Trophoblast cell (in vitro differentiated cells and primary cell): ENCODE measurements at regions not wholly inside any gene's neighbourhood (a gene's known extent, or its start where the extent isn't known, plus 50 kb on each side); places are given as distances from the start of the nearest gene placed in this dataset.

ENCODE experiments used
- DNase-seq, 2 donors: peaks; one replicate each; pipeline ENCODE4 v3.0.0-alpha.2; 2016
- H2AFZ ChIP-seq: 2 replicates; pipeline ENCODE4 v1.6.1; 2013; ENCODE audit warnings: low read length, moderate library complexity, mild to moderate bottlenecking; ENCODE audit not compliant: insufficient read depth, poor library complexity
- H2AK5ac ChIP-seq: 2 replicates; pipeline ENCODE4 v1.6.1; 2013; ENCODE audit warnings: mild to moderate bottlenecking, low read length
- H2BK120ac ChIP-seq: 2 replicates; pipeline ENCODE4 v1.6.1; 2013; ENCODE audit warnings: low read length, mild to moderate bottlenecking, moderate library complexity; ENCODE audit not compliant: insufficient read depth, poor library complexity
- H2BK12ac ChIP-seq: 2 replicates; pipeline ENCODE4 v1.6.1; 2013; ENCODE audit warnings: mild to moderate bottlenecking, low read length, moderate library complexity
- H2BK5ac ChIP-seq: 2 replicates; pipeline ENCODE4 v1.6.1; 2013; ENCODE audit warnings: low read length, low read depth, moderate library complexity, mild to moderate bottlenecking; ENCODE audit not compliant: poor library complexity
- H3K14ac ChIP-seq: 2 replicates; pipeline ENCODE4 v1.6.1; 2013; ENCODE audit warnings: mild to moderate bottlenecking, low read length
- H3K18ac ChIP-seq: 2 replicates; pipeline ENCODE4 v1.6.1; 2013; ENCODE audit warnings: mild to moderate bottlenecking, low read length
- H3K23ac ChIP-seq: 2 replicates; pipeline ENCODE4 v1.6.1; 2013; ENCODE audit warnings: low read length
- H3K27ac ChIP-seq: 2 replicates; pipeline ENCODE4 v1.5.1; 2013; ENCODE audit warnings: low read depth, mild to moderate bottlenecking, inconsistent platforms, low read length, moderate library complexity
- H3K27me3 ChIP-seq: 2 replicates; pipeline ENCODE4 v1.6.1; 2013; ENCODE audit warnings: inconsistent platforms, mild to moderate bottlenecking, low read length, moderate library complexity; ENCODE audit not compliant: insufficient read depth
- H3K36me3 ChIP-seq, 2 experiments: 1 replicate in 1 of 2; 2 replicates in 1 of 2; pipeline ENCODE4 v1.6.1; 2013; ENCODE audit warnings: low read length in 2 of 2, mild to moderate bottlenecking in 2 of 2, moderate library complexity in 1 of 2; ENCODE audit not compliant: insufficient read depth in 2 of 2, control insufficient read depth in 1 of 2
- H3K4ac ChIP-seq: 2 replicates; pipeline ENCODE4 v1.6.1; 2013; ENCODE audit warnings: low read depth, mild to moderate bottlenecking, low read length, moderate library complexity
- H3K4me1 ChIP-seq, 2 experiments: 1 replicate in 1 of 2; 2 replicates in 1 of 2; pipeline ENCODE4 v1.6.1; 2013; ENCODE audit warnings: low read length in 2 of 2, mild to moderate bottlenecking in 2 of 2, moderate library complexity in 1 of 2; ENCODE audit not compliant: insufficient read depth in 2 of 2, control insufficient read depth in 1 of 2
- H3K4me2 ChIP-seq: 2 replicates; pipeline ENCODE4 v1.6.1; 2013; ENCODE audit warnings: inconsistent platforms, mild to moderate bottlenecking, low read length, moderate library complexity
- H3K4me3 ChIP-seq: 2 replicates; pipeline ENCODE4 v1.5.1; 2013; ENCODE audit warnings: mild to moderate bottlenecking, low read depth, low read length, inconsistent platforms
- H3K79me1 ChIP-seq: one replicate; pipeline ENCODE4 v1.6.1; 2013; ENCODE audit warnings: low read length
- H3K79me2 ChIP-seq: 2 replicates; pipeline ENCODE4 v1.6.1; 2013; ENCODE audit warnings: low read length, mild to moderate bottlenecking; ENCODE audit not compliant: control insufficient read depth, insufficient read depth, poor library complexity
- H3K9ac ChIP-seq: 2 replicates; pipeline ENCODE4 v1.6.1; 2013; ENCODE audit warnings: mild to moderate bottlenecking, low read length
- H3K9me3 ChIP-seq: 2 replicates; pipeline ENCODE4 v1.6.1; 2013; ENCODE audit warnings: low read depth, mild to moderate bottlenecking, control low read depth, inconsistent platforms, low read length; ENCODE audit not compliant: insufficient read depth
- H4K12ac ChIP-seq: 2 replicates; pipeline ENCODE4 v1.6.1; 2013; ENCODE audit warnings: low read depth, mild to moderate bottlenecking, low read length, moderate library complexity
- H4K8ac ChIP-seq: 2 replicates; pipeline ENCODE4 v1.6.1; 2013; ENCODE audit warnings: low read depth, mild to moderate bottlenecking, low read length, moderate library complexity
- H4K91ac ChIP-seq: one replicate; pipeline ENCODE4 v1.6.1; 2013; ENCODE audit warnings: low read depth, mild to moderate bottlenecking, low read length, moderate library complexity
- WGBS: extraction: QIAGEN DNeasy Blood & Tissue Kit; methylation state at CpG from one replicate; pipeline ENCODE4 v1.1.7; 2013; ENCODE audit warnings: missing lambda C conversion rate; ENCODE audit not compliant: insufficient read length, insufficient coverage; ENCODE audit errors: extremely low coverage; 5-methylcytosine and 5-hydroxymethylcytosine counted together

DNA sequence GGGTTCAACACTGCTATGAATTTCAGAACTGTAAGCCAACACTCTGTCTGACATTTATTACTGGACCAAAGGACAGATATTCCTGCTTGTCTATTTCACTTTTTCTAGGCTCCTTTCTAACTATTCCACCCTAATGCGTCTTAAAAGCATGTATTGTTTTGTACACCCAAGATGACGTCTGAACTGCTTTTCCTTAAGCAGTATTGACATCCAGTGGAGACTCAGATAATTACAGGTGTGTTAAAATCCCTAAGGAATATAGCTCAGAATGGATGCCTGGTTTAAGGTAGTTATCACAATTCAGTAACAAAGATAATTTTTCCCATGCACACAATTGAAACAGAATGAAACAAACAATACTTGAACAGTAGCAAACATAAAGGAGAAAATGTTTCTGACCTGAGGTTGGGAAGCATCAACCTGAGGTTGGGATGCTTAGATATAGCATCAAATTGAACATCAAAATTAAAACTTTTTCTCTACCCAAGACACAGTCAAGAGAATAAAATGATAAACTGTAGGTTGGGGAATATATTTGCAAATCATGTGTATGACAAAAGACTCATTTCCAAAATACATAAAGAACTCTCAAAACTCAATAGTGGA, 93.7 kb upstream of the PTPRR start:
- H3K36me3 ChIP-seq, result no peaks in the 10 kb centered on the region
- H3K27me3 ChIP-seq, result no peaks in the 10 kb centered on the region
- no peak overlapping the region for H2BK120ac ChIP-seq
- peak in 1 of 2 donors; percentile 43 for DNase-seq
- no CpG with 5 or more reads among the region's 2 CpGs for WGBS
- H3K9me3 ChIP-seq, result no peaks in the 10 kb centered on the region
- no peak overlapping the region for H3K18ac ChIP-seq
- no peak overlapping the region for H3K9ac ChIP-seq
- H3K27ac ChIP-seq, result no peak overlapping the region
- H4K91ac ChIP-seq, result no peak overlapping the region
- no peak overlapping the region for H3K4me2 ChIP-seq
- no peak overlapping the region for H2AFZ ChIP-seq
- H3K14ac ChIP-seq, result no peak overlapping the region
- no peak overlapping the region for H2BK12ac ChIP-seq
- no peaks in the 10 kb centered on the region for H3K4me1 ChIP-seq
- H4K12ac ChIP-seq, result no peak overlapping the region
- H4K8ac ChIP-seq, result no peak overlapping the region
- H3K4me3 ChIP-seq, result no peak overlapping the region
- H2AK5ac ChIP-seq, result no peak overlapping the region
- no peak overlapping the region for H3K23ac ChIP-seq
- H3K79me2 ChIP-seq, result no peaks in the 10 kb centered on the region
- H3K4ac ChIP-seq, result no peak overlapping the region
- H2BK5ac ChIP-seq, result no peak overlapping the region
- peaks cover 1% of the 10 kb centered on the region for H3K79me1 ChIP-seq

- no peak for DNase-seq
- no CpG with 5 or more reads among the region's 4 CpGs for WGBS
- H3K4me2 ChIP-seq, result no peak overlapping the region
- H3K9ac ChIP-seq, result no peak overlapping the region
- no peak overlapping the region for H2BK5ac ChIP-seq
- H3K36me3 ChIP-seq, result no peaks in the 10 kb centered on the region
- H3K79me2 ChIP-seq, result no peaks in the 10 kb centered on the region
- no peaks in the 10 kb centered on the region for H3K27me3 ChIP-seq
- H2BK12ac ChIP-seq, result no peak overlapping the region
- no peak overlapping the region for H3K18ac ChIP-seq
- H3K4me3 ChIP-seq, result no peak overlapping the region
- no peak overlapping the region for H2AK5ac ChIP-seq
- H3K4ac ChIP-seq, result no peak overlapping the region
- H4K91ac ChIP-seq, result no peak overlapping the region
- no peaks in the 10 kb centered on the region for H3K4me1 ChIP-seq
- H3K79me1 ChIP-seq, result no peaks in the 10 kb centered on the region
- H3K14ac ChIP-seq, result no peak overlapping the region
- no peak overlapping the region for H2BK120ac ChIP-seq
- no peak overlapping the region for H2AFZ ChIP-seq
- no peak overlapping the region for H4K8ac ChIP-seq
- no peak overlapping the region for H4K12ac ChIP-seq
- no peak overlapping the region for H3K27ac ChIP-seq
- H3K9me3 ChIP-seq, result no peaks in the 10 kb centered on the region
- H3K23ac ChIP-seq, result no peak overlapping the region
These were observed 90.7 kb upstream of the PTPRR start for GRCh38 chr12:71011261-71011660.

GRCh38 chr12:71010143-71010479, 89.6 kb upstream of the PTPRR start:
- Histone ChIP-seq H3K27ac (no peak overlapping the region), H3K4me1 (no peaks in the 10 kb centered on the region), H4K91ac (no peak overlapping the region), H3K9ac (no peak overlapping the region), H3K36me3 (no peaks in the 10 kb centered on the region), H3K79me1 (no peaks in the 10 kb centered on the region), H3K4me3 (no peak overlapping the region), H4K8ac (no peak overlapping the region), H3K27me3 (no peaks in the 10 kb centered on the region), H3K23ac (no peak overlapping the region), H3K4ac (no peak overlapping the region), H2AK5ac (no peak overlapping the region), H3K18ac (no peak overlapping the region), H3K4me2 (no peak overlapping the region), H2AFZ (no peak overlapping the region), H2BK5ac (no peak overlapping the region), H2BK12ac (no peak overlapping the region), H3K14ac (no peak overlapping the region), H2BK120ac (no peak overlapping the region), H3K9me3 (no peaks in the 10 kb centered on the region), H4K12ac (no peak overlapping the region), H3K79me2 (no peaks in the 10 kb centered on the region)
- DNase-seq, result no peak
- WGBS, result no CpG with 5 or more reads among the region's 1 CpG

DNA sequence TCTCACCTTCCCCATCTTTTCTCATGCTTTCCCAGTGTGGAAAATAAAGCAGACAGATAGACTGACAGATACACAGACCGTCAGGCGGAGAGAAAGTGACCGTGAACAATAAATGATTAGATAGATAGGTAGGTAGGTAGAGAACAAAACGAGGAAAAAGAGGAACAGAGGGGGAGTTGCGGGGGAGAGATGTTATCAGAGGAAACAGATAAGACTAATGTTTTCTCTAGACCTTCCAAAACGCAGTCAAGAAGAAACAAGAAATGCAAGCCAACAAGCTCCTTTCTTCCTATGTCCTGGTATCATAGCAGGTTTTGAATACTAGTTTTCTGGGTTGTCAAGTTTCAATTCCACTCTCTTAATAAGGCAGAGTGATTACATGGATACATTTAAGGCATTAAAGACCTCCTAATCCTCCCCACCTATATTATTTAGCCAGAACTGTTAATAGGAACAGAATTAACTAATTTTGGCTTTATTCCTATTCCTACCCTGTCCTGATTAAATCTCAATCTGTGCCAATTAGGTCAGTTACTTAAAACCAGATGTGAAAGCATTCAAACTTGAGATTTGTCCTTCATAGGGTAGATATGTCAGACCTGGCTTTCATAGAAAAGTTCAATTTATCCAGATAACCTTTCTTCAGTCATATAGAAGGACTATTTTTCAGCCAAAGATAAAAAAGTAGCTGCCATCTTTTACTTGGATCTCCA, 89.0 kb upstream of the PTPRR start:
- Histone ChIP-seq H3K14ac (no peak overlapping the region), H3K4me3 (no peak overlapping the region), H2AFZ (no peak overlapping the region), H3K4me2 (no peak overlapping the region), H3K36me3 (no peaks in the 10 kb centered on the region), H3K27ac (no peak overlapping the region), H4K91ac (no peak overlapping the region), H3K79me2 (no peaks in the 10 kb centered on the region), H3K4me1 (no peaks in the 10 kb centered on the region), H3K18ac (no peak overlapping the region), H2BK5ac (no peak overlapping the region), H3K9ac (no peak overlapping the region), H3K27me3 (no peaks in the 10 kb centered on the region), H3K23ac (no peak overlapping the region), H3K4ac (no peak overlapping the region), H4K8ac (no peak overlapping the region), H3K9me3 (no peaks in the 10 kb centered on the region), H2AK5ac (no peak overlapping the region), H3K79me1 (no peaks in the 10 kb centered on the region), H4K12ac (no peak overlapping the region), H2BK120ac (no peak overlapping the region), H2BK12ac (no peak overlapping the region)
- WGBS, result no CpG with 5 or more reads among the region's 6 CpGs
- no peak for DNase-seq
